ENCODE measurements at regions not wholly inside any gene's neighbourhood (a gene's known extent, or its start where the extent isn't known, plus 50 kb on each side); places are given as distances from the start of the nearest gene placed in this dataset.

DNA sequence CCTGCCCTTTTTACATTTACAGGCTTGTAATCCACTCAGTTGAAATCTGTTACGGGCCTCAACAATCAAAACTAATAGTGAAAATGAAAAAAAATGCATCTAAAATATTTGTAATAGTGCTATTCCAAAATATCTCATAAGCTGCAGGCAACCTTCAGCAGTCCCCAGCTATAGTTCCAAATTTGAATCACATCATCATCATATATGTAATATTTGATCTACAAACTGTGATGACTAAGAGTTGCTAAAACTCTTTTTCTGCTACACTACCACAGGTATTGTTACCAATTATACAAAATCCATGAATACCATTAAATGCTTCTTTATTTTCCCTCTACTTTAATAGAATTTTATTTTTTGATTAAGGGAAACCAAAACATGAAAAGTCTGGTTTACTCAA is 121.4 kb upstream of the RFC3 start:
- TF ChIP-seq, protein P1, sequence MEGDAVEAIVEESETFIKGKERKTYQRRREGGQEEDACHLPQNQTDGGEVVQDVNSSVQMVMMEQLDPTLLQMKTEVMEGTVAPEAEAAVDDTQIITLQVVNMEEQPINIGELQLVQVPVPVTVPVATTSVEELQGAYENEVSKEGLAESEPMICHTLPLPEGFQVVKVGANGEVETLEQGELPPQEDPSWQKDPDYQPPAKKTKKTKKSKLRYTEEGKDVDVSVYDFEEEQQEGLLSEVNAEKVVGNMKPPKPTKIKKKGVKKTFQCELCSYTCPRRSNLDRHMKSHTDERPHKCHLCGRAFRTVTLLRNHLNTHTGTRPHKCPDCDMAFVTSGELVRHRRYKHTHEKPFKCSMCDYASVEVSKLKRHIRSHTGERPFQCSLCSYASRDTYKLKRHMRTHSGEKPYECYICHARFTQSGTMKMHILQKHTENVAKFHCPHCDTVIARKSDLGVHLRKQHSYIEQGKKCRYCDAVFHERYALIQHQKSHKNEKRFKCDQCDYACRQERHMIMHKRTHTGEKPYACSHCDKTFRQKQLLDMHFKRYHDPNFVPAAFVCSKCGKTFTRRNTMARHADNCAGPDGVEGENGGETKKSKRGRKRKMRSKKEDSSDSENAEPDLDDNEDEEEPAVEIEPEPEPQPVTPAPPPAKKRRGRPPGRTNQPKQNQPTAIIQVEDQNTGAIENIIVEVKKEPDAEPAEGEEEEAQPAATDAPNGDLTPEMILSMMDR (IDR thresholded peaks at IDR 0.05; ENCODE audit: low read depth, low read length) = no peak
- no peak for TF ChIP-seq EZH2phosphoT487 (IDR thresholded peaks at IDR 0.05; ENCODE audit: low read depth)
